ENCODE measurements at regions not wholly inside any gene's neighbourhood (a gene's known extent, or its start where the extent isn't known, plus 50 kb on each side); places are given as distances from the start of the nearest gene placed in this dataset.

- no peak overlapping the region for H3K4me3 ChIP-seq (ENCODE audit: low read depth, low read length)
- no peak for TF ChIP-seq CTCF (IDR thresholded peaks at IDR 0.05; ENCODE audit: borderline replicate concordance, insufficient read depth, low read depth, low read length)
Observed at GRCh38 chr6:16959789-16960188, 142.1 kb upstream of the STMND1 start.

- no peak for TF ChIP-seq CTCF (IDR thresholded peaks at IDR 0.05; ENCODE audit: borderline replicate concordance, insufficient read depth, low read depth, low read length)
- no peak overlapping the region for H3K4me3 ChIP-seq (ENCODE audit: low read depth, low read length)
Observed at GRCh38 chr6:16956361-16956760, 145.5 kb upstream of the STMND1 start.

GRCh38 chr6:16955899-16956298, 146.0 kb upstream of the STMND1 start:
- no peak overlapping the region for H3K4me3 ChIP-seq (ENCODE audit: low read depth, low read length)
- TF ChIP-seq CTCF (IDR thresholded peaks at IDR 0.05; ENCODE audit: borderline replicate concordance, insufficient read depth, low read depth, low read length): no peak

GRCh38 chr6:16953905-16954304, 147.9 kb upstream of the STMND1 start:
- TF ChIP-seq CTCF (IDR thresholded peaks at IDR 0.05; ENCODE audit: borderline replicate concordance, insufficient read depth, low read depth, low read length): no peak

GRCh38 chr6:16953446-16953845, 148.4 kb upstream of the STMND1 start:
- TF ChIP-seq CTCF (IDR thresholded peaks at IDR 0.05; ENCODE audit: borderline replicate concordance, insufficient read depth, low read depth, low read length): no peak
- H3K4me3 ChIP-seq (ENCODE audit: low read depth, low read length): no peak overlapping the region

More at GRCh38 chr6:16953905-16954304, 147.9 kb upstream of the STMND1 start:
- H3K4me3 ChIP-seq (ENCODE audit: low read depth, low read length): no peak overlapping the region

- TF ChIP-seq CTCF (IDR thresholded peaks at IDR 0.05; ENCODE audit: borderline replicate concordance, insufficient read depth, low read depth, low read length): no peak
Observed at GRCh38 chr6:16950825-16951495, 150.9 kb upstream of the STMND1 start.

GRCh38 chr6:16950302-16950701, 151.5 kb upstream of the STMND1 start:
- no peak for TF ChIP-seq CTCF (IDR thresholded peaks at IDR 0.05; ENCODE audit: borderline replicate concordance, insufficient read depth, low read depth, low read length)
- no peak overlapping the region for H3K4me3 ChIP-seq (ENCODE audit: low read depth, low read length)

More at GRCh38 chr6:16950825-16951495, 150.9 kb upstream of the STMND1 start:
- H3K4me3 ChIP-seq (ENCODE audit: low read depth, low read length): no peak overlapping the region

All from GM12875 (cell line).